SK-N-SH (cell line): ENCODE measurements at regions not wholly inside any gene's neighbourhood (a gene's known extent, or its start where the extent isn't known, plus 50 kb on each side); places are given as distances from the start of the nearest gene placed in this dataset.

Source experiments
- ELF1 ChIP-seq: IDR thresholded peaks from 2 replicates; pipeline ENCODE4 v1.4.0; 2012
- EP300 ChIP-seq, 2 experiments: IDR thresholded peaks; 2 replicates each; pipeline versions ENCODE4 v1.4.0 to v1.6.1; 2012; ENCODE audit warnings: borderline replicate concordance in 1 of 2, low read depth in 1 of 2, low read length in 1 of 2
- EZH2phosphoT487 ChIP-seq: fragments of 200-600 bp; sonication (generic); IDR thresholded peaks from 2 replicates; pipeline ENCODE4 v1.6.1; 2017; ENCODE audit warnings: low read depth, mixed run types, mild to moderate bottlenecking, antibody characterized with exemption, moderate library complexity, borderline replicate concordance
- GABPA ChIP-seq: IDR thresholded peaks from 2 replicates; pipeline ENCODE4 v1.4.0; 2012; ENCODE audit warnings: low read depth, mild to moderate bottlenecking
- MEF2A ChIP-seq: IDR thresholded peaks from 2 replicates; pipeline ENCODE4 v1.4.0; 2012; ENCODE audit warnings: low read depth, borderline replicate concordance
- POLR2AphosphoS5 ChIP-seq: IDR thresholded peaks from 2 replicates; pipeline ENCODE4 v1.6.1; 2012; ENCODE audit warnings: low read depth, low read length
- SMC3 ChIP-seq: IDR thresholded peaks from 2 replicates; pipeline ENCODE4 v1.6.1; 2012; ENCODE audit warnings: low read depth, low read length, improper control_type of control experiment
- TAF1 ChIP-seq: IDR thresholded peaks from 2 replicates; pipeline ENCODE4 v1.6.1; 2012; ENCODE audit warnings: low read depth, mild to moderate bottlenecking, low read length, moderate library complexity, borderline replicate concordance
- TEAD4 ChIP-seq: IDR thresholded peaks from 2 replicates; pipeline ENCODE4 v1.4.0; 2012; ENCODE audit warnings: mild to moderate bottlenecking, borderline replicate concordance; ENCODE audit not compliant: insufficient read depth
- TF ChIP-seq, protein P1 (sequence below): fragments of 200-600 bp; sonication (generic); IDR thresholded peaks from 2 replicates; pipeline ENCODE4 v1.6.1; 2017; ENCODE audit warnings: antibody characterized with exemption, mild to moderate bottlenecking, moderate library complexity
- TF ChIP-seq, protein P2 (sequence below): fragments of 150-350 bp; IDR thresholded peaks from 2 replicates; pipeline ENCODE4 v1.6.1; 2017; ENCODE audit warnings: antibody characterized with exemption, low read length, low read depth, borderline replicate concordance
- TF ChIP-seq, protein P3 (sequence below): IDR thresholded peaks from 2 replicates; pipeline ENCODE4 v1.6.1; 2012; ENCODE audit warnings: mild to moderate bottlenecking, low read depth, low read length, moderate library complexity
- TF ChIP-seq, protein P4 (sequence below): IDR thresholded peaks from 2 replicates; pipeline ENCODE4 v1.4.0; 2012; ENCODE audit warnings: low read depth
- TF ChIP-seq, protein P5 (sequence below): IDR thresholded peaks from 2 replicates; pipeline ENCODE4 v1.4.0; 2012; ENCODE audit warnings: low read depth, borderline replicate concordance

DNA sequence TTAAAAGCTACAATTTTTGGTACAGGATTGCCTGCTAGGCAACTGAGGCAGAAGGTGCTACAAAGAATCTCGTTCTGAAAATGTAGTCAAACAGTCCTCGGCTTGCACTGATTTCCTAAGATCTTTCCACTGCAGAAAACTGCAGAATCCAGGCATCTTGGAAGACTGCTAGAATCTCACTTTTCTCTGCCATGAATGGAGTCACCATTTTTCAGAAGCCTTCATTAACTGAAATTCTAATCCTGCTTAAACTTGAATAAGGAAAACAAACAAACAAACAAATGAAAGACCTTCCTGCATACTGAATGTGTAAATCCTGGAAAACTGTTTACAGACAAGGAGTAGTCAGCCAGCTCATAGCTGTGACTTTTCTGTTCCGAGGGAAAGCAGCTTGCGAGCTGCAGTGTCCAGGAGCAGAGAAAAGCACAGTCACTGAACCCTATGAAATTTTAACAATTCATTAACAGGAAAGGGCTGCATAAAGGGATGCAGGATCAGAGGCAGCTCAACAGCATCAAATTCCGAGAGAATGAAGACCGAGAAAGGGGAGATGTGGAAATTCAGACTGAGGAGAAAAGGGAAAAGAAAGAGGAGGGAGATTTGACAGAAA is 210.5 kb upstream of the PIK3C3 start:
- TF ChIP-seq, protein P1, sequence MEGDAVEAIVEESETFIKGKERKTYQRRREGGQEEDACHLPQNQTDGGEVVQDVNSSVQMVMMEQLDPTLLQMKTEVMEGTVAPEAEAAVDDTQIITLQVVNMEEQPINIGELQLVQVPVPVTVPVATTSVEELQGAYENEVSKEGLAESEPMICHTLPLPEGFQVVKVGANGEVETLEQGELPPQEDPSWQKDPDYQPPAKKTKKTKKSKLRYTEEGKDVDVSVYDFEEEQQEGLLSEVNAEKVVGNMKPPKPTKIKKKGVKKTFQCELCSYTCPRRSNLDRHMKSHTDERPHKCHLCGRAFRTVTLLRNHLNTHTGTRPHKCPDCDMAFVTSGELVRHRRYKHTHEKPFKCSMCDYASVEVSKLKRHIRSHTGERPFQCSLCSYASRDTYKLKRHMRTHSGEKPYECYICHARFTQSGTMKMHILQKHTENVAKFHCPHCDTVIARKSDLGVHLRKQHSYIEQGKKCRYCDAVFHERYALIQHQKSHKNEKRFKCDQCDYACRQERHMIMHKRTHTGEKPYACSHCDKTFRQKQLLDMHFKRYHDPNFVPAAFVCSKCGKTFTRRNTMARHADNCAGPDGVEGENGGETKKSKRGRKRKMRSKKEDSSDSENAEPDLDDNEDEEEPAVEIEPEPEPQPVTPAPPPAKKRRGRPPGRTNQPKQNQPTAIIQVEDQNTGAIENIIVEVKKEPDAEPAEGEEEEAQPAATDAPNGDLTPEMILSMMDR: no peak
- TF ChIP-seq POLR2AphosphoS5 (no peak), MEF2A (no peak), TAF1 (no peak), ELF1 (no peak), EP300 (IDR thresholded peaks at IDR 0.05; ENCODE audit: borderline replicate concordance in 1 of 2, low read depth in 1 of 2, low read length in 1 of 2) (no peak), TEAD4 (no peak), GABPA (no peak), EZH2phosphoT487 (no peak), SMC3 (no peak)
- TF ChIP-seq, protein P2, sequence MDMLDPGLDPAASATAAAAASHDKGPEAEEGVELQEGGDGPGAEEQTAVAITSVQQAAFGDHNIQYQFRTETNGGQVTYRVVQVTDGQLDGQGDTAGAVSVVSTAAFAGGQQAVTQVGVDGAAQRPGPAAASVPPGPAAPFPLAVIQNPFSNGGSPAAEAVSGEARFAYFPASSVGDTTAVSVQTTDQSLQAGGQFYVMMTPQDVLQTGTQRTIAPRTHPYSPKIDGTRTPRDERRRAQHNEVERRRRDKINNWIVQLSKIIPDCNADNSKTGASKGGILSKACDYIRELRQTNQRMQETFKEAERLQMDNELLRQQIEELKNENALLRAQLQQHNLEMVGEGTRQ: no peak
- TF ChIP-seq, protein P3, sequence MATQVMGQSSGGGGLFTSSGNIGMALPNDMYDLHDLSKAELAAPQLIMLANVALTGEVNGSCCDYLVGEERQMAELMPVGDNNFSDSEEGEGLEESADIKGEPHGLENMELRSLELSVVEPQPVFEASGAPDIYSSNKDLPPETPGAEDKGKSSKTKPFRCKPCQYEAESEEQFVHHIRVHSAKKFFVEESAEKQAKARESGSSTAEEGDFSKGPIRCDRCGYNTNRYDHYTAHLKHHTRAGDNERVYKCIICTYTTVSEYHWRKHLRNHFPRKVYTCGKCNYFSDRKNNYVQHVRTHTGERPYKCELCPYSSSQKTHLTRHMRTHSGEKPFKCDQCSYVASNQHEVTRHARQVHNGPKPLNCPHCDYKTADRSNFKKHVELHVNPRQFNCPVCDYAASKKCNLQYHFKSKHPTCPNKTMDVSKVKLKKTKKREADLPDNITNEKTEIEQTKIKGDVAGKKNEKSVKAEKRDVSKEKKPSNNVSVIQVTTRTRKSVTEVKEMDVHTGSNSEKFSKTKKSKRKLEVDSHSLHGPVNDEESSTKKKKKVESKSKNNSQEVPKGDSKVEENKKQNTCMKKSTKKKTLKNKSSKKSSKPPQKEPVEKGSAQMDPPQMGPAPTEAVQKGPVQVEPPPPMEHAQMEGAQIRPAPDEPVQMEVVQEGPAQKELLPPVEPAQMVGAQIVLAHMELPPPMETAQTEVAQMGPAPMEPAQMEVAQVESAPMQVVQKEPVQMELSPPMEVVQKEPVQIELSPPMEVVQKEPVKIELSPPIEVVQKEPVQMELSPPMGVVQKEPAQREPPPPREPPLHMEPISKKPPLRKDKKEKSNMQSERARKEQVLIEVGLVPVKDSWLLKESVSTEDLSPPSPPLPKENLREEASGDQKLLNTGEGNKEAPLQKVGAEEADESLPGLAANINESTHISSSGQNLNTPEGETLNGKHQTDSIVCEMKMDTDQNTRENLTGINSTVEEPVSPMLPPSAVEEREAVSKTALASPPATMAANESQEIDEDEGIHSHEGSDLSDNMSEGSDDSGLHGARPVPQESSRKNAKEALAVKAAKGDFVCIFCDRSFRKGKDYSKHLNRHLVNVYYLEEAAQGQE: no peak
- TF ChIP-seq, protein P4, sequence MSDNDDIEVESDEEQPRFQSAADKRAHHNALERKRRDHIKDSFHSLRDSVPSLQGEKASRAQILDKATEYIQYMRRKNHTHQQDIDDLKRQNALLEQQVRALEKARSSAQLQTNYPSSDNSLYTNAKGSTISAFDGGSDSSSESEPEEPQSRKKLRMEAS: no peak
- TF ChIP-seq, protein P5, sequence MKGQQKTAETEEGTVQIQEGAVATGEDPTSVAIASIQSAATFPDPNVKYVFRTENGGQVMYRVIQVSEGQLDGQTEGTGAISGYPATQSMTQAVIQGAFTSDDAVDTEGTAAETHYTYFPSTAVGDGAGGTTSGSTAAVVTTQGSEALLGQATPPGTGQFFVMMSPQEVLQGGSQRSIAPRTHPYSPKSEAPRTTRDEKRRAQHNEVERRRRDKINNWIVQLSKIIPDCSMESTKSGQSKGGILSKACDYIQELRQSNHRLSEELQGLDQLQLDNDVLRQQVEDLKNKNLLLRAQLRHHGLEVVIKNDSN: no peak
